K562 (cell line): ENCODE measurements at regions not wholly inside any gene's neighbourhood (a gene's known extent, or its start where the extent isn't known, plus 50 kb on each side); places are given as distances from the start of the nearest gene placed in this dataset.
"Not testable (repeated sequence)": the region's sequence is repeated elsewhere in the genome, so short reads cannot be mapped to it uniquely, and the experiment has no call there.

ENCODE experiments used
- ATAC-seq: fragments of 200-7000 bp; cut with Tn5 transposase; 3 replicates; pipeline ENCODE4 v1.9.1; 2020; ENCODE audit warnings: moderate library complexity
- BruUV-seq: library from RNA; stranded (reverse); fragments of 400-500 nt; replicated peaks from 2 replicates; lab custom pipeline; 2021; lab: Mats Ljungman, UMichigan
- CTCF ChIA-PET: fragments of 300-600 bp; formaldehyde crosslinking; extraction: SDS; loops from one replicate; lab custom pipeline; 2021; ENCODE audit warnings: low intra/inter-chr PET ratio; lab: Yijun Ruan, JAX
- POLR2A ChIA-PET: fragments of 300-600, 350-650 bp; sonication (Branson Sonifier 250); formaldehyde crosslinking; extraction: SDS; loops from one replicate; lab custom pipeline; 2021; ENCODE audit warnings: antibody characterized with exemption, inconsistent platforms; lab: Yijun Ruan, JAX
- DNase-seq, 4 experiments: peaks; one replicate each; pipeline versions ENCODE4 v3.0.0 to v3.0.0-alpha.2; 2011 to 2018; ENCODE audit warnings: low spot score in 3 of 4, mixed read lengths in 3 of 4; ENCODE audit errors: extremely low read depth in 1 of 4
- FAIRE-seq: peaks from 2 replicates; lab custom pipeline; 2011; peaks lifted over from hg19 to GRCh38; lab: Jason Lieb, UNC
- H2AFZ ChIP-seq: 2 replicates; pipeline ENCODE4 v1.6.0; 2011; ENCODE audit warnings: low read depth, low read length, control low read depth, inconsistent platforms
- H3K27ac ChIP-seq: fragments of 200-600 bp; 3 replicates; pipeline ENCODE4 v1.8.0; 2011; ENCODE audit warnings: low read depth, mild to moderate bottlenecking, control low read depth, inconsistent platforms, low read length, moderate library complexity, mixed read lengths; ENCODE audit errors: extremely low read depth
- H3K27me3 ChIP-seq, 2 experiments: fragments of 300-600 bp in 1 of 2; 2 replicates in 1 of 2; 3 replicates in 1 of 2; pipeline versions ENCODE4 v1.6.0 to v1.8.0; 2011; ENCODE audit warnings: inconsistent platforms in 2 of 2, low read length in 2 of 2, mild to moderate bottlenecking in 1 of 2, mixed read lengths in 1 of 2, moderate library complexity in 1 of 2; ENCODE audit not compliant: control insufficient read depth in 2 of 2, insufficient read depth in 2 of 2
- H3K36me3 ChIP-seq: fragments of 300-600 bp; 3 replicates; pipeline ENCODE4 v1.8.0; 2011; ENCODE audit warnings: mild to moderate bottlenecking, low read length, inconsistent platforms; ENCODE audit not compliant: control insufficient read depth, insufficient read depth
- H3K4me1 ChIP-seq, 2 experiments: fragments of 200-600 bp in 1 of 2; replicated peaks in 1 of 2; 2 replicates in 1 of 2; 3 replicates in 1 of 2; pipeline versions ENCODE4 v1.5.1 to v1.8.0; 2011; ENCODE audit warnings: inconsistent platforms in 2 of 2, low read length in 2 of 2, mild to moderate bottlenecking in 1 of 2, mixed read lengths in 1 of 2, moderate library complexity in 1 of 2; ENCODE audit not compliant: control insufficient read depth in 2 of 2, insufficient read depth in 2 of 2
- H3K4me2 ChIP-seq: 2 replicates; pipeline ENCODE4 v1.6.1; 2011; ENCODE audit warnings: low read length, control low read depth, inconsistent platforms, mixed read lengths; ENCODE audit not compliant: insufficient read depth
- H3K4me3 ChIP-seq: fragments of 200-600 bp; sonication (generic), shearing (Covaris generic); 2 replicates; pipeline ENCODE4 v1.5.1; 2016; ENCODE audit warnings: control low read depth, inconsistent platforms
- H3K79me2 ChIP-seq: fragments of 200-600 bp; 3 replicates; pipeline ENCODE4 v1.8.0; 2011; ENCODE audit warnings: low read length, inconsistent platforms; ENCODE audit not compliant: control insufficient read depth, insufficient read depth
- H3K9ac ChIP-seq, 2 experiments: 2 replicates each; pipeline versions ENCODE4 v1.6.0 to v1.6.1; 2011; ENCODE audit warnings: low read depth in 2 of 2, low read length in 2 of 2, control low read depth in 1 of 2, inconsistent platforms in 1 of 2, mild to moderate bottlenecking in 1 of 2, mixed read lengths in 1 of 2; ENCODE audit not compliant: insufficient read depth in 1 of 2
- H3K9me1 ChIP-seq: one replicate; pipeline ENCODE4 v1.6.0; 2011; ENCODE audit warnings: inconsistent platforms, mild to moderate bottlenecking, low read length, moderate library complexity; ENCODE audit not compliant: control insufficient read depth, insufficient read depth
- H3K9me3 ChIP-seq: replicated peaks from 2 replicates; pipeline ENCODE4 v1.5.1; 2011; ENCODE audit warnings: low read depth, low read length, inconsistent platforms; ENCODE audit not compliant: control insufficient read depth, insufficient read depth
- H4K20me1 ChIP-seq: replicated peaks from 2 replicates; pipeline ENCODE4 v1.6.1; 2011; ENCODE audit warnings: low read length, inconsistent platforms, mixed read lengths; ENCODE audit not compliant: control insufficient read depth, insufficient read depth
- GATAD2B ChIP-seq: fragments of 450-650 bp; IDR thresholded peaks from 2 replicates; pipeline ENCODE4 v1.6.1; 2017; ENCODE audit warnings: mild to moderate bottlenecking, borderline replicate concordance
- HDGF ChIP-seq: fragments of 450-650 bp; IDR thresholded peaks from 2 replicates; pipeline ENCODE4 v1.6.1; 2016
- KAT8 ChIP-seq: fragments of 450-650 bp; IDR thresholded peaks from 2 replicates; pipeline ENCODE4 v1.6.1; 2016; ENCODE audit warnings: low read depth, mild to moderate bottlenecking
- RAD21 ChIP-seq, 2 experiments: fragments of 250-450 bp in 1 of 2; fragments of 450-650 bp in 1 of 2; sonication (Bioruptor Pico) in 1 of 2; formaldehyde crosslinking in 1 of 2; IDR thresholded peaks in 1 of 2; conservative IDR thresholded peaks in 1 of 2; 2 replicates each; pipeline versions ENCODE4 v1.4.0 to v1.8.0; 2020 to 2022; ENCODE audit warnings: mild to moderate bottlenecking in 2 of 2, moderate library complexity in 1 of 2
- SIN3A ChIP-seq, 2 experiments: fragments of 150-350 bp in 1 of 2; IDR thresholded peaks; 2 replicates each; pipeline ENCODE4 v1.6.1; 2011 to 2016; ENCODE audit warnings: borderline replicate concordance in 2 of 2, low read depth in 2 of 2, low read length in 2 of 2, mild to moderate bottlenecking in 2 of 2, moderate library complexity in 2 of 2; ENCODE audit not compliant: control insufficient read depth in 1 of 2
- XRCC3 ChIP-seq: fragments of 450-650 bp; IDR thresholded peaks from 2 replicates; pipeline ENCODE4 v1.6.1; 2017; ENCODE audit warnings: mild to moderate bottlenecking, moderate library complexity
- ZNF586 ChIP-seq: fragments of 450-650 bp; formaldehyde crosslinking; conservative IDR thresholded peaks from 2 replicates; pipeline ENCODE4 v1.4.0; 2020; ENCODE audit warnings: mild to moderate bottlenecking, moderate library complexity
- WGBS: fragments of 100-300 bp; shearing (Covaris generic); methylation state at CpG from one replicate; pipeline ENCODE4 v1.1.6; 2016; ENCODE audit warnings: low coverage, mixed read lengths; ENCODE audit not compliant: insufficient coverage; ENCODE audit errors: missing lambda C conversion rate; 5-methylcytosine and 5-hydroxymethylcytosine counted together
- in situ Hi-C: fragments of 300-500 bp; cut with MboI; formaldehyde crosslinking; loops from 4 replicates; pipeline ENCODE4 v1.15.0; 2018; ENCODE audit warnings: inconsistent platforms, mixed read lengths
- intact Hi-C: fragments of 100-400 bp; cut with micrococcal nuclease; formaldehyde crosslinking; loops from 2 replicates; pipeline ENCODE4 v1.14.2; 2022
- TF ChIP-seq, protein P1 (sequence below), 2 experiments: fragments of 450-650 bp; IDR thresholded peaks; 2 replicates each; pipeline ENCODE4 v1.6.1; 2016

DNA sequence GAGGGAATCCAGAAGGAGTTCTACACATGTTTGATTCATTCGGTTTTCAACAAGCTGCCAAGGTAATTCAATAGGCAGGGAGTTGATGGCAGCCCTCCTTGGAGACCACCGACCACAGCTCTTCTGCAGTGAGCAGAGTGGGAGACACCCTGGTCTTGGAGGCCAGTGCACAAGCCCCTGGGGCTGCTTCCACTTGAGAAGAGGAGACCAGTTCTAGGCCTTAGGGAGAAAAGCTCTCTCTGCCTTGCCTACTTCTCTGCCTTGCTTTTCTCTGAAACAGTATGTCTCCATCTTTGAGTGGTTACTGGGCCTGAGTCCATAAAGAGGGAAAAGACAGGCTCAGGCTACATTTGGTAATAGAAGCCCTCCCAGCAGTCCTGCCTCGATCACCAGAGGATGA, 671.9 kb downstream of the UQCRFS1 start (continued):
- no peak for TF ChIP-seq SIN3A (IDR thresholded peaks at IDR 0.05; ENCODE audit: borderline replicate concordance in 2 of 2, control insufficient read depth in 1 of 2, low read depth in 2 of 2, low read length in 2 of 2)
- TF ChIP-seq ZNF586 (CRISPR knock-in tag) = no peak
- no peak for TF ChIP-seq HDGF
- no peak for TF ChIP-seq RAD21 (CRISPR knock-in tag; conservative IDR thresholded peaks at IDR 0.05 in 1 of 2, IDR thresholded peaks at IDR 0.05 in 1 of 2)
- TF ChIP-seq KAT8 = no peak
- TF ChIP-seq XRCC3 = no peak
- no peak for TF ChIP-seq GATAD2B
- TF ChIP-seq, all 486 proteins: peak for 6

DNA sequence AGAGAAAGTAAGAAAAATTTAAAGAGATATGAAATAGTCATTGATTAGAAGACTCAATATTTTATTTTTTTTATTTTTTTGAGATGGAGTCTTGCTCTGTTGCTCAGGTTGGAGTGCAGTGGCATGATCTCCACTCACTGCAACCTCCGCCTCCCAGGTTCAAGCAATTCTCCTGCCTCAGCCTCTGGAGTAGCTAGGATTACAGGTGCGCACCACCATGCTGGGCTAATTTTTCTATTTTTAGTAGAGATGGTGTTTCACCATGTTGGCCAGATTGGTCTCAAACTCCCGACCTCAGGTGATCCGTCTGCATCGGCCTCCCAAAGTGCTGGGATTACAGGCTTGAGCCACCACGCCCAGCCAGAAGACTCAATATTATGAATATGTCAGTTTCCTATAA, 672.6 kb downstream of the UQCRFS1 start:
- CTCF ChIA-PET, BruUV-seq: not testable (repeated sequence)

More for the DNA sequence above, 672.6 kb downstream of the UQCRFS1 start:
- not testable (repeated sequence) for H2AFZ ChIP-seq, DNase-seq, H3K9me1 ChIP-seq, H3K36me3 ChIP-seq, H4K20me1 ChIP-seq, H3K27me3 ChIP-seq, FAIRE-seq, ATAC-seq, H3K9me3 ChIP-seq, H3K4me1 ChIP-seq
- TF ChIP-seq, protein P1, sequence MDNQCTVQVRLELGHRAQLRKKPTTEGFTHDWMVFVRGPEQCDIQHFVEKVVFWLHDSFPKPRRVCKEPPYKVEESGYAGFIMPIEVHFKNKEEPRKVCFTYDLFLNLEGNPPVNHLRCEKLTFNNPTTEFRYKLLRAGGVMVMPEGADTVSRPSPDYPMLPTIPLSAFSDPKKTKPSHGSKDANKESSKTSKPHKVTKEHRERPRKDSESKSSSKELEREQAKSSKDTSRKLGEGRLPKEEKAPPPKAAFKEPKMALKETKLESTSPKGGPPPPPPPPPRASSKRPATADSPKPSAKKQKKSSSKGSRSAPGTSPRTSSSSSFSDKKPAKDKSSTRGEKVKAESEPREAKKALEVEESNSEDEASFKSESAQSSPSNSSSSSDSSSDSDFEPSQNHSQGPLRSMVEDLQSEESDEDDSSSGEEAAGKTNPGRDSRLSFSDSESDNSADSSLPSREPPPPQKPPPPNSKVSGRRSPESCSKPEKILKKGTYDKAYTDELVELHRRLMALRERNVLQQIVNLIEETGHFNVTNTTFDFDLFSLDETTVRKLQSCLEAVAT (IDR thresholded peaks at IDR 0.05) = peak; percentile 96
- Histone ChIP-seq H3K9ac (peak overlapping the region; percentile 66 to 87; a peak in 3 of 4 replicates), H3K4me3 (peak overlapping the region; percentile 48), H3K79me2 (peaks cover 94% of the 10 kb centered on the region), H3K4me2 (peak overlapping the region; percentile 87), H3K27ac (peak overlapping the region; percentile 85)
- 4% methylated on average over 6 of the region's 6 CpGs for WGBS
- POLR2A ChIA-PET = interaction anchor here (1.2 to 7.0 kb wide), 3 partner anchors 11 to 64 kb away, joined by 3 to 81 read pairs (median 27); no protein-coding TSS in a partner anchor
- in situ Hi-C loops (loop anchor here (5.0 kb wide), 1 partner anchor 67 kb away; no protein-coding TSS in a partner anchor), intact Hi-C loops (loop anchor here (2.0 kb wide), 1 partner anchor 14 kb away; no protein-coding TSS in a partner anchor)
